ENCODE measurements at regions not wholly inside any gene's neighbourhood (a gene's known extent, or its start where the extent isn't known, plus 50 kb on each side); places are given as distances from the start of the nearest gene placed in this dataset.

DNA sequence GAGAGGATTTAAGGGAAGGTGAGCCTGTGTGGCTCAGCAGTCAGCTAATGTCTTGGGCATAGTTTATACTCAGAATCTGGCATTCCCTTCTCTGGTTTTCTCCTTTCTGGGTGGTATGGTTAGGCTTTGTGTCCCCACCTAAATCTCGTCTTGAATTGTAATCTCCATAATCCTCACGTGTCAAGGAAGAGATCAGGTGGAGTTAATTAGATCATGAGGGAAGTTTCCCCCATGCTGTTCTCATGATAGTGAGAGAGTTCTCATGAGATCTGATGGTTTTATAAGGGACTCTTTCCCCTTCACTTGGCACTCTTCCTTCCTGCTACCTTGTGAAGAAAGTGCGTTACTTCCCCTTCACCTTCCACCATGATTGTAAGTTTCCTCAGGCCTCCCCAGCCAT lies 169.8 kb upstream of the PELI2 start (continued):
- TF ChIP-seq ZNF462 (CRISPR knock-in tag; IDR thresholded peaks at IDR 0.05) (no peak), ZNF114 (CRISPR knock-in tag; IDR thresholded peaks at IDR 0.05) (no peak), JUNB (IDR thresholded peaks at IDR 0.05; ENCODE audit: unreplicated experiment) (no peak), ZNF331 (CRISPR knock-in tag; IDR thresholded peaks at IDR 0.05; ENCODE audit: low read depth) (no peak), CREB1 (CRISPR knock-in tag; IDR thresholded peaks at IDR 0.05; ENCODE audit: low read depth) (no peak), EZH2phosphoT487 (IDR thresholded peaks at IDR 0.05; ENCODE audit: unreplicated experiment) (no peak), STAT1 (IDR thresholded peaks at IDR 0.05; ENCODE audit: unreplicated experiment) (no peak)
- TF ChIP-seq, protein P1, sequence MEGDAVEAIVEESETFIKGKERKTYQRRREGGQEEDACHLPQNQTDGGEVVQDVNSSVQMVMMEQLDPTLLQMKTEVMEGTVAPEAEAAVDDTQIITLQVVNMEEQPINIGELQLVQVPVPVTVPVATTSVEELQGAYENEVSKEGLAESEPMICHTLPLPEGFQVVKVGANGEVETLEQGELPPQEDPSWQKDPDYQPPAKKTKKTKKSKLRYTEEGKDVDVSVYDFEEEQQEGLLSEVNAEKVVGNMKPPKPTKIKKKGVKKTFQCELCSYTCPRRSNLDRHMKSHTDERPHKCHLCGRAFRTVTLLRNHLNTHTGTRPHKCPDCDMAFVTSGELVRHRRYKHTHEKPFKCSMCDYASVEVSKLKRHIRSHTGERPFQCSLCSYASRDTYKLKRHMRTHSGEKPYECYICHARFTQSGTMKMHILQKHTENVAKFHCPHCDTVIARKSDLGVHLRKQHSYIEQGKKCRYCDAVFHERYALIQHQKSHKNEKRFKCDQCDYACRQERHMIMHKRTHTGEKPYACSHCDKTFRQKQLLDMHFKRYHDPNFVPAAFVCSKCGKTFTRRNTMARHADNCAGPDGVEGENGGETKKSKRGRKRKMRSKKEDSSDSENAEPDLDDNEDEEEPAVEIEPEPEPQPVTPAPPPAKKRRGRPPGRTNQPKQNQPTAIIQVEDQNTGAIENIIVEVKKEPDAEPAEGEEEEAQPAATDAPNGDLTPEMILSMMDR (conservative IDR thresholded peaks at IDR 0.05; ENCODE audit: low read depth in 2 of 2): no peak

GRCh38 chr14:55949708-55950107 lies 168.5 kb upstream of the PELI2 start:
- H3K27me3 Mint-ChIP-seq (ENCODE audit: insufficient read depth, low read depth, poor library complexity): no peaks in the 10 kb centered on the region
- H2AFZ ChIP-seq: no peak overlapping the region
- H3F3A ChIP-seq (replicated peaks; ENCODE audit: low read depth): no peaks in the 10 kb centered on the region
- no peaks in the 10 kb centered on the region for H3K9me2 ChIP-seq (ENCODE audit: insufficient read depth)
- H3K4me2 ChIP-seq: no peak overlapping the region
- H3K9me3 Mint-ChIP-seq: peaks cover 3% of the 10 kb centered on the region; the same call in 2 of the 3 replicates
- H3K4me1 ChIP-seq (ENCODE audit: insufficient read depth): peaks cover 4% of the 10 kb centered on the region; the same call in 1 of the 2 replicates
- H3K4me3 Mint-ChIP-seq: no peak overlapping the region
- no peak overlapping the region for H3K27ac Mint-ChIP-seq
- no peak overlapping the region for H3K27ac ChIP-seq (ENCODE audit: low read depth)
- no peaks in the 10 kb centered on the region for H3K79me2 ChIP-seq (replicated peaks; ENCODE audit: insufficient read depth)
- no peaks in the 10 kb centered on the region; the same call in 2 of the 3 replicates for H3K36me3 Mint-ChIP-seq (ENCODE audit: low read depth)
- no peaks in the 10 kb centered on the region for H3K27me3 ChIP-seq (ENCODE audit: insufficient read depth)
- ATAC-seq (no peak), DNase-seq (ENCODE audit: low spot score) (no peak)
- no peaks in the 10 kb centered on the region for H3K36me3 ChIP-seq (ENCODE audit: insufficient read depth)
- no peaks in the 10 kb centered on the region for H4K20me1 ChIP-seq (replicated peaks; ENCODE audit: insufficient read depth)
- no peak overlapping the region for H3K4me3 ChIP-seq
- H3K4me1 Mint-ChIP-seq: peaks cover 5% of the 10 kb centered on the region; the same call in 2 of the 3 replicates
- TF ChIP-seq EZH2 (IDR thresholded peaks at IDR 0.05; ENCODE audit: low read depth, unreplicated experiment) (no peak), NANOG (IDR thresholded peaks at IDR 0.05; ENCODE audit: borderline replicate concordance) (no peak), EZH2phosphoT487 (IDR thresholded peaks at IDR 0.05; ENCODE audit: unreplicated experiment) (no peak), POLR2AphosphoS5 (IDR thresholded peaks at IDR 0.05; ENCODE audit: low read depth) (no peak), ZNF114 (CRISPR knock-in tag; IDR thresholded peaks at IDR 0.05) (no peak)

Data from GM23338 (cell line).